Left renal pelvis (tissue), 4 donors: ENCODE measurements at regions not wholly inside any gene's neighbourhood (a gene's known extent, or its start where the extent isn't known, plus 50 kb on each side); places are given as distances from the start of the nearest gene placed in this dataset.
"Not testable (repeated sequence)": the region's sequence is repeated elsewhere in the genome, so short reads cannot be mapped to it uniquely, and the experiment has no call there.

ENCODE experiments used
- DNase-seq, 4 donors: peaks; one replicate each; pipeline ENCODE4 v3.0.0-alpha.2; 2013; ENCODE audit warnings: low read depth in 4 of 4, low spot score in 3 of 4

DNA sequence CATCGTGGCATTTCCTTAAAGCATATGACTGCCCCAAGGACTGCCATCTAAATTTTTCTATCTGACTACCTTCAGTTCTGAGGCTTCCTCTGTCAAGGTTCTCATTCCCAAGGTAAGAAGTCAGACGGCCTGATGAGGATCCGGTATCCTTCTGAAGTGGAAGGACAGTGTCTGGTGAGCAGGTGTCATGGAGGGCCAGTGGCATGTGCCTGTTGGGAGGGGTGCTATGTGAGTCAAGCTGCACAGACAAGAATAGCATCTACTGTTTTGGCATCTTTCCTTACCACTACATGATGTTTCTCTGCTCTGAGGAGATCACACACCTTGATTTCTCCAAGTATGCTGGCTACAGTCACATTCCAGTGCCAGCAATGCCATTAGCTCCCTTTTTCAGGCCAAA is 99.6 kb upstream of the RGS1 start:
- DNase-seq = no peak

DNA sequence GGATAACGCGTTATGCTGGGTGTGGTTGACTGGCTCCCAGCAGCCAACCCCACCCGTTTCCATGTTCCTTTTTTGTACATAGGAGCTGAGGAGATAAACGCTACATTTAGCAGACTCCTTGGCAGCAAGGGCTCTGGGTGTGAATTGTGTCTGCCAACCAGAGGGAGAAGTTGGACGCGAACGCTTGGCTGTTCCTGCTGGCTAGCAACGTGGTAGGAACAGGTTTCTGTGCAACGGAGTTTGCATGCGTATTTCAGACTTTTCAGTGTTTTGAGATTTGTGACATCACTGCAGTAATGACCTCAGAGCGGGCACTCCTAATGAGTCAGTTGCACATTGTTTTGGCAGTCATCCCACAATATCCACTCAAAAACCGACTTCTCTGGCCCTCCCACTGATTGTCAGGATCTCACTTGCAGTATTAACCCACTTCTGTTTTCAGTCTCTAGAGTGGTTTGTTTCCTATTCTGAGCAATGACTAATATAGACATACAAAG is 98.7 kb upstream of the RGS1 start:
- DNase-seq = no peak

DNA sequence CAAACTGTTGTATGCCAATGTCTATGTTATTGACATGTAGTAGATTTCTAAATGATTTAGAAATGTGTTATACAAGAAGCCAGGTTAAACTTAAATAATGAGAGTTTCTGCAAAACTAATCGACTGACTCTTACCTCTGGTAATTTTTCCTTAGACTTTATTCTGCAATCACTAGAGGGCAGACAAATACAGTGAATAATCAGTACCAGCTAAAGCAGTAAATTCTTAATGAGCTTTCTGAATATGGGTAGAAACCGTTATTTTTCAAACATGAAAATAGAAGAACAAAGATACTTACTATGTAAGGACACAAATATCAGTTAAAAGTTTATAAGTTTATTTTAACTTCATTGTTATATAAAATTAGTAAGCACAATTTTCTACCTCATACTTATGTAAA is 97.9 kb upstream of the RGS1 start:
- no peak for DNase-seq

DNA sequence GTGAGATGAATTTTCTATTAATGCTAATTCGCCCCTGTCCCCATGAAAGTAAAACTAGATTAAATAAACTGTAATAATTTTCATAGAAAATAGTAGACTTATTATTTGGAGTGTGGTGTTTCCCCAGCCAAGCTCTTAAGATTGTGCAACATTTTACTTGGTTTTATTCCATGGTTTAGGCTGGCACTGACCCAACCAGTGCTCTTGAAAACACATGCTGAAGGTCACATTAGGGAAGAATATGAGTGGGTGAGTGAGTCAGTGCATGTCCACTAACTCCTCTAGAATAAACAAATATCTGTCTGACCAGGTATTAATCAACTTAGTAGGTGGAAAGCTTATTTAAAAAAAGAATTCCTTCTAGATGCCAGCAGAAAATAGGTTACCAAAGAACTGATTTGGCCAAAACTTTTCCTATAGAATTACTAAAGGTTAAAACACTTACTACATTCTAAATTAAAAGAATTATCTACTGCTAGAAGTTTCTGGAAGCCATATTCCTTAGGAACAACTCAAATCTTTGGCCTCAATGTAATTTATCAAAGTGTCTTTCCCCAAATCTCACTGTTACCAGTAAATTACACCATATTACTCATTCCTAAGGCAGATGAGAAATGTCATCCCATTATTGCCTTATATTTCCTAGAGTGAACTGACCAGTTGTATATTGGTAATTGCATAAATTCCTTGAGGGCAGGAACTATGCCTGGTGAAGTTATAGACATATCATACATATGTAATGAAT is 89.7 kb upstream of the RGS1 start:
- no peak for DNase-seq

DNA sequence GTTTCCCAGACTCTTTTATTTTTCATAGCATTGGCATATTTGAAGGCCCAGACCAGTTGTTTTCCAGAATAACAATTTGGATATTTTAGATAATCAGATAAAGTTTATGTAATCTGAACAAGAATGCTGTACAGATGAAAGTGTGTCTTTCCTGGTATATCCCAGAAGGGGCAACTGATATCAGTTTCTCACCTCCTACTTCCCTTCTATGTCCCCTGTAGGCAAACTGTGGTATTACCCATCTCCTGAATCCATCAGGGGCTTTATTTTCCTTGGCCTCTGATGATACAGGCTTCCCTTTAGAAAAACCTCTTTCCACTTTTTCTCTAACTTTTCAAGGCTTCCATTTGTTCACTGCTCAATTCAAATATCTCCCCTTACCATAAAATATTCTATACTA is 87.5 kb upstream of the RGS1 start:
- DNase-seq = no peak

DNA sequence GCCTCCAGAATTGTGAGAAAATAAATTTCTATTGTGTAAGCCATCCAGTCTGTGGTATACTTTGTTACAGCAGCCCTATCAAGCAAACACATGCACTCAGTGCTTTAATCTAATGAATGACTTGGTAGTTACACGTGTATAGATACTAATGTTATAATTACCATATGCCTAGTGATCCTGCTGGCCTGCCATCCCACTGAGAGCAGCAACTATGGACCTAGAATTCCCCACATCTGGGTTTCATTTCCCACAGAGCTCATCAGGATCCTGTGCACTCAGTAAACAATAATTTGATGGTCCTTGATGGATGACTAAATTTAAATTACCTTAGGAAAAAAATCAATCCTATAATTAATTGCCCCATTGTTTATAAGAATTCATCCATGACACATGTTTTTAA is 86.5 kb upstream of the RGS1 start:
- DNase-seq = no peak

DNA sequence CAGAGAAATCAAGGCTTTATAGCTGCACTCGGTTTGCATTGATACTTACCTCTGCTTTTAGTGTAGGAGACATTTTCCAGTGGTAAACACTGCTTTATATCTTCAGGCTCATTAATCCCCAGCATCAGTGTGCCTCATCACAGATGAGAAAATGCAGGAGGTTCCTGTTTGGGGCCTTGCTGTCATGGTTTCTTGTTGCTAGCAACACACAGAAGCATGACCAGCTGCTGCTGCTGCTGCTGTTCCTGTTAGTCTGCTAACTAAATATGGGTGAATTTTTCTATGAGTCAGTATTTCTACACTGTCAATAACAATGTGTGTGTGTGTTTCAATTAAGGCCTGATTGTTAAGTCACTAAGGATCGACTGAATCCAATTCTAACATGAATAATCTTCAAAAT is 85.8 kb upstream of the RGS1 start:
- peak; percentile 46 to 65 (median 57) for DNase-seq

DNA sequence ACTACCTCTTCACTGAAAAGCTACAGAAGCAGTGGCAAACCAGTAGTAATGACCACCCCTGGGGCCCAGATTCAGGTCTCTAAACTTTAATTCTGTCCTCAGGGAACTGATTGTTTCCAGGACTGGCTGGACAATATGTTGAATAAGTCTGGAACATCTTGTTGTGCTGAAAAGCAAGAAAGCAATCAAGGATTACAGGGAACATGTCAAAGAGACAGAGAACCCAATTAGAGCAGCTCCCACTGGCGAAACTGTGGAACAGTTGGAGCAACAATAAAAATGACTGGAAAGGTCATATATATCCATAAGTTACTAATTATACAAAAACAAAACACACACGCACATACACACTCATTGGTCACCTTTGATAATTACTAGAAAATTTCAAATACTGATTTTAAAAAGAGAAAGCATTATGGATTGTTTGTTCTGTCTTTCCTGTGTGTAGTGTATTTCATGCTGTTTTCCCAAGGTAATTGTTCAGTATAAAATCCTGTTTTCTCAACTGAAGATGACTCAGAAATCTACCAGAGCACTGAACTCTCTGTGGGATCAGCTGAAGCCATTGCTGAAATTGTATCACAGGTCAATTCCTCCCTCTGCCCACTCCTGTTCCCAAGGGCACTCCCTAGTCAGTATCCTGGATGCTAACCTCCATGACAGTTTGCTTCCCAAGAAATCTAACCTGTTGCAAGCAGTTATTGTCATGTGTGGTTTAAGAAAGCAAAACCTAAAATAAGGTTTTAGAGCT is 83.6 kb upstream of the RGS1 start:
- no peak for DNase-seq

DNA sequence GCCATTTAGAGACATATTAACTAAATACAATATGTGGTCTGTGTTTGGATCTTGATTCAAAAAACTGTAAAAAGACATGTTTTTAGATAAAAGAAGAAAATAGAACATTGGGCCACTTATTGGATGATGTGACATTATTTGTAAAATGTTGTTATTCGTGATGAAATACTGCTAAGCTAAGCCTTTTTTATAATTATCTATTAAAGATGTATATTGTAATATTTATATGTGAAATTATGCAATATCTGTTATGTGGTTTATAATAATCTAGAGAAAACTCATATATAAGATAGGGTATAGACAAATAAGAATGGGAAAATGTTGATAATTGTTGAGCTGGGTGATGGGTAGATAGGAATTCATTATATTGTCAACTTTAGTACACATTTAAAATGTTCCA is 82.0 kb upstream of the RGS1 start:
- DNase-seq = no peak

DNA sequence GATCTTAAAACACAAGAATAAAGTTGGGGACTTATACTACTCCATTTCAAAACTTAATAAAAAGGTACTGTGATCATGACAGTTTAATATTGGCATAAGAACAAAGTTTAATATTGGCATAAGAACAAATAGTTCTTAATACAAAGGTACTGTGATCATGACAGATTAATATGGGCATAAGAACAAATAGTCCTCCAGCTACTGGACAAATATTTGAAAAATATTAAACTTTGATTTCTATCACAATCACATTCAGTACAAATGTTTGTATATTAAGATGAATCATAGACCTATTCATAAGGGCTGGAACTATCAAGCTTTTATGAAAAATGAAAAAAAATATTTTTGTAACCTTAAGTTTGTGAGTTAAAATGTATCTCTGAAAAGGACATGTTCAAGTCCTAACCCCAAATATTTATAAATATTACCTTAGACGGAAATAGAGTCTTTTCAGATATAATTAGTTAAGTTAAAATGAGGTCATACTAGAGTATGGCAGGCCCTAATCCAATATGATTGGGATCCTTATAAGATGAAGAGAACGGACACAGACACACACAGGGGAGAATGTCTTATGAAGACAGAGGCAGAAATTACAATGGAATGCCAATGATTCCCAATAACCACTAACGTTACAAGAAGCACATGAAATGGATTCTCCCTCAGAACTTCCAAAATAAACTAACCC is 79.1 kb upstream of the RGS1 start:
- DNase-seq = no peak

DNA sequence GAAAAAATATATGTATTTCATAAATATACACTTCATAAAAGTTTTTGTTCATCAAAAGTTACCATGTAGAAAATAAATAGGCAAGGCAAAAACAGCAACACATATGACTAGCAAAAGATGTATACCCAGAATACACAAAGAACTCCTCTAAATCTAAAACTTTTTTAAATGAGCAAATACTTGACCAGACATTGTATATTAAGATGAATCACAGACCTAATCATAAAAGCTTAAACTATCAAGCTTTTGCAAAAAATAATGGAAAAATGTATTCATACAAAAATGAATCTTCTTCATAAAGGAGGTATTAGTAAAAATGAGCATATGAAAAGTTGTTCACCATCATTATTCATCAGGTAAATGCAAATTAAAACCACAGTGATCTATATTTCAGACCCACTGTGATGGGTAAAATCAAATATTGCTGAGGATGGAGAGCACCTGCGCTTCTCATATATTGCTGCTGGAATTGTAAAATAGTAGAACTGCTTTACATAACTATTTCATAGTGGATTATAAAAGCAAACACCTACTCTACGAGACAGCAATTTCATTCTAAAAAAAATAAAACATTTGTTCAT is 78.3 kb upstream of the RGS1 start:
- DNase-seq = no peak

DNA sequence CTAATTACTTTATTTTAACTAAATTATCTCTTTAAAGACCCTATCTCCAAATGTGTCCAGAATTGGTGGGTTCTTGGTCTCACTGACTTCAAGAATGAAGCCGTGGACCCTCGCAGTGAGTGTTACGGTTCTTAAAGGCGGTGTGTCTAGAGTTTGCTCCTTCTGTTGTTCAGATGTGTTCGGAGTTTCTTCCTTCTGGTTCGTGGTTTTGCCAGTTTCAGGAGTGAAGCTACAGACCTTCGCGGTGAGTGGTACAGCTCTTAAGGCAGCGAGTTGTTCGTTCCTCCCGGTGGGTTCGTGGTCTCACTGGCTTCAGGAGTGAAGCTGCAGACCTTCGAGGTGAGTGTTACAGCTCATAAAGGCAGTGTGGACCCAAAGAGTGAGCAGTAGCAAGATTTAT is 77.5 kb upstream of the RGS1 start:
- not testable (repeated sequence) for DNase-seq

DNA sequence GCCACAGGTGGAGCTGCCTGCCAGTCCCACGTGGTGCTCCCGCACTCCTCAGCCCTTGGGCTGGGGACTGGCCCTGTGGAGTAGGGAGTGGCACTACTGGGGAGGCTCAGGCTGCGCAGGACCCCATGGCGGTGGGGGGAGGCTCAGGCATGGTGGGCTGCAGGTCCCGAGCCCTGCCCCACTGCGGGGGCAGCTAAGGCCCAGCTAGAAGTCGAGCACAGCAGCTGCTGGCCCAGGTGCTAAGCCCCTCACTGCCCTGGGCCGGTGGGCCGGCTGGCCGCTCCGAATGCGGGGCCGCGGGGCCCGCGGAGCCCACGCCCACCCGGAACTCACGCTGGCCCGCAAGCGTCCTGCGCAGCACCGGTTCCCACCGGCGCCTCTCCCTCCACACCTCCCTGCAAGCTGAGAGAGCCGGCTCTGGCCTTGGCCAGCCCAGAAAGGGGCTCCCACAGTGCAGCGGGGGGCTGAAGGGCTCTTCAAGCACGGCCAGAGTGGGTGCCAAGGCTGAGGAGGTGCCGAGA is 76.5 kb upstream of the RGS1 start:
- DNase-seq = not testable (repeated sequence)

DNA sequence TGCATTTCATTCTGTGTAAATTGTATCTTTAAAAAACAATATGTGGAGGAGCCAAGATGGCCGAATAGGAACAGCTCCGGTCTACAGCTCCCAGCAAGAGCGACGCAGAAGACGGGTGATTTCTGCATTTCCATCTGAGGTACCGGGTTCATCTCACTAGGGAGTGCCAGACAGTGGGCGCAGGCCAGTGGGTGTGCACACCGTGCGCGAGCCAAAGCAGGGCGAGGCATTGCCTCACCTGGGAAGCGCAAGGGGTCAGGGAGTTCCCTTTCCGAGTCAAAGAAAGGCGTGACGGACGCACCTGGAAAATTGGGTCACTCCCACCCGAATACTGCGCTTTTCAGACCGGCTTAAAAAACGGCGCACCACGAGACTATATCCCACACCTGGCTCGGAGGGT is 75.0 kb upstream of the RGS1 start:
- not testable (repeated sequence) for DNase-seq

DNA sequence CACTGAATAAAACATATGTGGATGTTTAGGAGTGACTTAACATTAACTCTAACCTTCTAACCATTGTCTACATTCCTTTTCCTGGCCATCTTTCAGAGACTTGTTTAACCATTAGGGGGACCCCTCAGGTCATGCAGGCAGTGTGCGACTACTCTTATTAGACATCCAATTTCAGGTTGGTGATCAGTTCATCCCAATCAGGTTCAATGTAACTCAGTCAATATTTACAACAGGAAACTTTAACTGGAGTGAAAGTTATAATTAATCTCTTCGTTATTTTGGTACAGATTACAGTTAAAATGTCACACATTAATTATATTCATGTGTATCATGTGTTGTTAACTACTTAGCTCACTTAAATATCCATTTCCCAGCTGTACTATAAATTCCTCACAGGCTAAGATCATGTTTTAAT is 68.8 kb upstream of the RGS1 start:
- DNase-seq = no peak

DNA sequence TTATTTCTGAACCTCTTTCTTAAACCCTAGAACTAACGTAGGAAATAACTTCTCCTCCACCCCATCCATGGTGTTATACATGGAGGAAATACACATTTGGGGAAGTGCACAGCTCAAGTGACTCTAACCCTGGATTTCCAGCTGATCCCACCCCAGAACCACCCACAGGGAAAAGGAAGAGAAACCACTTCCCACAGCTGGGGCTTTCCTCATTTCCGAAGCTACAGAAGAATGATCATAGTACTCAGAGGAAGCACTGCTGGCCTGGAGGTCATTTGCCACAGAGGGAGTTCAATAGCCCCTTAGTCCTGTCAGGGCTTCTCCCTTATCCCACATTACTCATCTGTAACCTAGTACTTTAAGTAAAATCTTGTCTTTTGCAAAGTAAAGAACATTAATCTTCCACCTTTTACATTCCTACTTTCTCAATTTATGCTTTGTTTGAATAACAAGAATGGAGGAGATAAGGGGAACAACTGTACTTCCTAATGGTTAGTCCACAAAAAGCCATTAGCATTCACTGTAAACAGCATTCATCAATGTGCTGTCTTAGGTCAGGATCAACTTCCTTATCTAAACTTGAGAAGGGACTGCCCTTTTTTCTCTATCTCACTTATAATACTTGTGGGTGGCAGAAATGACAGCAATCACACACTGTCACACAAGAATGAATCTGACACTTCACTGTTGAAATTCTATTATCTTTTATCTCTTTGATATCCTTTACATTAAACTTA is 63.0 kb upstream of the RGS1 start:
- DNase-seq = no peak

DNA sequence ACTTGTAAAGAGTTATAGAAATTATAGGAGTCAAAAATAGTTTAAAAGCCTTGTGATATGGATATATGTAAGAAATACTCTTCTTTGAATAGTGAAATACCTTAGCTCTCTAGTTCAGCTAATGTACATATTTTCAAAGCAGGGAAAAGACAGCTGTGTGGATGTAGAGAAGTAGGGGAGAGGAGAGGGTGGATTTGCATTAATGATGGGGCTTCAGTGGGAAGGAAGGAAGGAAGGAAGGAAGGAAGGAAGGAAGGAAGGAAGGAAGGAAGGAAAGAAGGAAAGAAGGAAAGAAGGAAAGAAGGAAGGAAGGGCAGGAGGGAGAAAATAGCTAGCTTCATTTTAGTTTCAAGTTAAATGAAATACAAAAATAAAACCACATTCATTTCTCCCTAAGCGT is 62.4 kb upstream of the RGS1 start:
- no peak for DNase-seq

DNA sequence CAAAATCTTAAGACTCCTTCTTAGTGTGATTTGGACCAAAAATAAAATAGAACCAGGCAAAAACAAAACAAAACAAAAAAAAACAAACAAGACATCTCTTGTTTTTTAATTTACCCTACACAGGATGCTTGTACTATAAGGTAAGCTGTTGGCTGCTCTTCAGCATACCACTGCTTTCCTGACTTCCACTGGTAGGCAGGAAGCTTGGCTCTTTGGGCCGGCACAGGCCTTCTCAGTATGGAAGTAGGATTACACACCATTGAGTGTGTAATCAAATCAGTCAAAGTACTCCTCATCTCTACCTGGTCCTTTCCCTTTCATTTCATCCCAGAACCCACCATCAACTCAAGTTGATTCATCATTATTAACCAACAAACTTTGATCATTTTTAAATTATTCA is 61.9 kb upstream of the RGS1 start:
- no peak for DNase-seq

DNA sequence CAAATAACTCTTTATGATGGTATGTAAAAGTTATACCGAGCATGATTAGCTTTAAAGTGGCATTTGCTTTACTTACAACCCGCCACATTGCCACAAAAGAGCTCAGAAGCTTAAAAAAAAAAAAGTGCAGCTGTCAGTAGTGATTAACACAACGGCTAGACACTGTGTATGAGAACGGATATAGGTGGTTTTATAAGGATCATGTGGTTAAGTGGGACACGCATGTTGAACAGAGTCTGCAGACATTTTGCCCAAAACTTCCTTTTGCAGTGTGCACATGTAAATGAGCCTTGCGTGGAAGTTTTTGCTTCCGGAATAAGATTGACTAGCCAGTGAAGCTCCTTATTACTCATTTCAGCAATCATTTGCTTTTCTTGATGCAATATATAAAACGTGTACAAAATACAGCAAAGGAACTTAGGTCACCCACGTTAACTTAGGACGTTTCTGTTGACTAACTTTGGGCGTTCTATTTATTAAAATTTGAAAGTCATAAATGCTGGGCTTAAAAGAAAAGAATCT is 58.7 kb upstream of the RGS1 start:
- no peak for DNase-seq

DNA sequence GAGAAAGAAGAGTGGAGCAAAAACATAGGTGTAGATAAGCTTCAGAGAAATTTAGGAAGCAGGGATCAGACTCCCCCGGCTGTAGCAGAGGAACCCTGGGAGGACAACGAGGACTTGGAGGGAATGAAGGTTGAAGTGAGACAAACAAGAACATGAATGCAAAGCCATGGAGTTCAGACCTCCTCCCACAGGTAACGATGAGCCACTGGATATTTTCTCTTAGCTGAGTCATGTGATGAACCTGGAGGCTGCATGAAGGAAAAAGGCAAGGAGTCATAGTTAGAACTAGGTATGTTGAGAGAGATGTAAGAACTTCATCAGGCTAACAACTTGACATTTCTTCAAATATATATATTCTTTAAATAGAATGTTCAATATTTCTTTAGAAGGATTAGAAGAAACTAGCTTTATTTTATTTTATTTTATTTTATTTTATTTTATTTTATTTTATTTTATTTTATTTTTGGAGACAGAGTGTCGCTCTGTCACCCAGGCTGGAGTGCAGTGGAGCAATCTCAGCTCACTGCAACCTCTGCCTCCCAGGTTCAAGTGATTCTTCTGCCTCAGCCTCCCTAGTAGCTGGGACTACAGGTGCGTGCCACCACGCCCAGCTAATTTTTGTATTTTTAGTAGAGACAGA is 57.7 kb upstream of the RGS1 start:
- not testable (repeated sequence) for DNase-seq
